ENCODE measurements at regions not wholly inside any gene's neighbourhood (a gene's known extent, or its start where the extent isn't known, plus 50 kb on each side); places are given as distances from the start of the nearest gene placed in this dataset.

DNA sequence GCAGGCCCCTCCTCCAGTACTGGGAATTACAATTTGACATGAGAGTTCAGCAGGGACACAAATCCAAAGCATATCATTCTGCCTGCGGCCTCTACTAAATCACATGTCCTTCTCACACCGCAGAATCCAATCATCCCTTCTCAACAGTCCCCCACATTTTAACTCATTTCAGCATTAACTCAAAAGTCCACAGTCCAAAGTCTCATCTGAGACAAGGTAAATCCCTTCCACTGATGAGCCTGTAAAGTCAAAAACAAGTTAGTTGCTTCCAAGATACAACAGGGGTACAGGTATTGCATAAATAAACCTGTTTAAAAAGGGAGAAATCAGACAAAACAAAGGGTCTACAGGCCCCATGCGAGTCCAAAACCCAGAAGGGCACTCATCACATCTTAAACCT, 64.0 kb downstream of the EBNA1BP2 start:
- no peaks in the 10 kb centered on the region for H3F3A ChIP-seq (ENCODE audit: insufficient read depth)
- 56 to 58% methylated on average over 3 of the region's 3 CpGs for WGBS, 2 experiments (ENCODE audit: low coverage in 1 of 2, low lambda C conversion rate in 2 of 2, missing lambda C conversion rate in 2 of 2)
- H3K9me2 ChIP-seq (ENCODE audit: insufficient read depth): no peaks in the 10 kb centered on the region
- H3K4me1 ChIP-seq (ENCODE audit: insufficient read depth): no peaks in the 10 kb centered on the region
- H3K4me3 ChIP-seq: no peak overlapping the region
- 0 out of 2 replicates have a peak, but pooled peaks cover 4% of the 10 kb centered on the region for H3K27me3 ChIP-seq (replicated peaks; ENCODE audit: insufficient read depth)
- H3K4me2 ChIP-seq (ENCODE audit: unreplicated experiment): no peak overlapping the region
- in situ Hi-C loops (cut with MboI): no loop called here
- no peak overlapping the region for H3K27ac ChIP-seq
- no peaks in the 10 kb centered on the region for H3K79me2 ChIP-seq (ENCODE audit: insufficient read depth)
- no peaks in the 10 kb centered on the region for H4K20me1 ChIP-seq (ENCODE audit: insufficient read depth)
- TF ChIP-seq EZH2phosphoT487 (IDR thresholded peaks at IDR 0.05; ENCODE audit: insufficient read depth, low read depth) (no peak), EZH2 (IDR thresholded peaks at IDR 0.05; ENCODE audit: insufficient read depth, poor library complexity, severe bottlenecking) (no peak)
- no peak for DNase-seq
- H3K36me3 ChIP-seq (ENCODE audit: low read depth): no peaks in the 10 kb centered on the region
- no peak overlapping the region for H2AFZ ChIP-seq
- no peaks in the 10 kb centered on the region for H3K9me3 ChIP-seq (ENCODE audit: low read depth)
- no peak overlapping the region for H3K9ac ChIP-seq

GRCh38 chr1:43107664-43108063, 64.4 kb downstream of the EBNA1BP2 start:
- Histone ChIP-seq H3K9me2 (ENCODE audit: insufficient read depth) (no peaks in the 10 kb centered on the region), H3K36me3 (ENCODE audit: low read depth) (no peaks in the 10 kb centered on the region), H4K20me1 (ENCODE audit: insufficient read depth) (no peaks in the 10 kb centered on the region), H3K27ac (no peak overlapping the region), H3F3A (ENCODE audit: insufficient read depth) (no peaks in the 10 kb centered on the region), H3K27me3 (replicated peaks; ENCODE audit: insufficient read depth) (0 out of 2 replicates have a peak, but pooled peaks cover 4% of the 10 kb centered on the region), H3K4me2 (ENCODE audit: unreplicated experiment) (no peak overlapping the region), H3K79me2 (ENCODE audit: insufficient read depth) (no peaks in the 10 kb centered on the region), H2AFZ (no peak overlapping the region), H3K4me3 (no peak overlapping the region), H3K9me3 (ENCODE audit: low read depth) (no peaks in the 10 kb centered on the region), H3K4me1 (ENCODE audit: insufficient read depth) (no peaks in the 10 kb centered on the region), H3K9ac (no peak overlapping the region)
- WGBS, 2 experiments (ENCODE audit: low coverage in 1 of 2, low lambda C conversion rate in 2 of 2, missing lambda C conversion rate in 2 of 2): 70 to 77% methylated on average over 14 to 19 of the region's 19 CpGs
- in situ Hi-C loops (cut with MboI): no loop called here
- DNase-seq: no peak
- TF ChIP-seq EZH2 (IDR thresholded peaks at IDR 0.05; ENCODE audit: insufficient read depth, poor library complexity, severe bottlenecking) (no peak), EZH2phosphoT487 (IDR thresholded peaks at IDR 0.05; ENCODE audit: insufficient read depth, low read depth) (no peak)

DNA sequence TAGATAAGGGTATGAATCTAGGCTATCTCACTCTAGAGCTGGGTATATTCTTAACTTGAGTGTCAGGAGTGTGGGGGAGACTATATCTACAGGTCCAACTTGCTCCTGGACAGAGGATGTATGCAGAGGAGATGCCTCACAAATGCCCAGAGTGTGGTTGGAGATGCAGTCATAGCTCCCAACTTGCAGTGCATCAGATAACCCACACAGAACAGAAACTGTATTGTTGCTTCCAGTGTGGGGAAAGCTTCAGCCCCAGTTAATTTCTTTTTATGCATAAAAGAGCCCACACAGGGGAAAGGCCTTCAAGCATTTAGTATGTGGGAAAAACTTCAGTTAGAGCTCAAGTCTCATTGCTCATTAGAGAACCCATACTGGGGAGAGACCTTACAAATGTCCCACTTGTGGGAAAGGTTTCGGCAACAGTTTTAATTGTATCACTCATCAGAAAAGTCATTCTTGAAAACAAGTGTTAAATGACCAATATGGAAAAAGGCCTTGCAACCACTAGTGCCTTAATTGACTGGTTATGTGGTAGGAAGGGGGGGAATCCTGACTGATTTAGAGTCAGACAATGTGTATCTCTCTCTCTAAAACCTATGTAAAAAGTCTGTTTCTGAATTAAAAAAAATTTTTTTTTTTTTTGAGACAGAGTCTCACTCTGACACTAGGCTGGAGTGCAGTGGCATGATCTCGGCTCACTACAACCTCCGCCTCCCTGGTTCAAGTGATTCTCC, 67.9 kb downstream of the EBNA1BP2 start:
- no peak overlapping the region for H3K9ac ChIP-seq
- H3K27ac ChIP-seq: no peak overlapping the region
- H3K4me2 ChIP-seq (ENCODE audit: unreplicated experiment): no peak overlapping the region
- in situ Hi-C loops (cut with MboI): no loop called here
- H3K4me3 ChIP-seq: no peak overlapping the region
- no peaks in the 10 kb centered on the region for H3K36me3 ChIP-seq (ENCODE audit: low read depth)
- H3F3A ChIP-seq (ENCODE audit: insufficient read depth): no peaks in the 10 kb centered on the region
- TF ChIP-seq EZH2 (IDR thresholded peaks at IDR 0.05; ENCODE audit: insufficient read depth, poor library complexity, severe bottlenecking) (no peak), EZH2phosphoT487 (IDR thresholded peaks at IDR 0.05; ENCODE audit: insufficient read depth, low read depth) (no peak)
- no peaks in the 10 kb centered on the region for H3K9me3 ChIP-seq (ENCODE audit: low read depth)
- H4K20me1 ChIP-seq (ENCODE audit: insufficient read depth): no peaks in the 10 kb centered on the region
- H3K4me1 ChIP-seq (ENCODE audit: insufficient read depth): no peaks in the 10 kb centered on the region
- WGBS, 2 experiments (ENCODE audit: low coverage in 1 of 2, low lambda C conversion rate in 2 of 2, missing lambda C conversion rate in 2 of 2): 60 to 67% methylated on average over 3 of the region's 3 CpGs
- DNase-seq: no peak
- H3K27me3 ChIP-seq (replicated peaks; ENCODE audit: insufficient read depth): no peaks in the 10 kb centered on the region; the same call in 1 of the 2 replicates
- no peaks in the 10 kb centered on the region for H3K79me2 ChIP-seq (ENCODE audit: insufficient read depth)
- no peaks in the 10 kb centered on the region for H3K9me2 ChIP-seq (ENCODE audit: insufficient read depth)
- H2AFZ ChIP-seq: no peak overlapping the region

DNA sequence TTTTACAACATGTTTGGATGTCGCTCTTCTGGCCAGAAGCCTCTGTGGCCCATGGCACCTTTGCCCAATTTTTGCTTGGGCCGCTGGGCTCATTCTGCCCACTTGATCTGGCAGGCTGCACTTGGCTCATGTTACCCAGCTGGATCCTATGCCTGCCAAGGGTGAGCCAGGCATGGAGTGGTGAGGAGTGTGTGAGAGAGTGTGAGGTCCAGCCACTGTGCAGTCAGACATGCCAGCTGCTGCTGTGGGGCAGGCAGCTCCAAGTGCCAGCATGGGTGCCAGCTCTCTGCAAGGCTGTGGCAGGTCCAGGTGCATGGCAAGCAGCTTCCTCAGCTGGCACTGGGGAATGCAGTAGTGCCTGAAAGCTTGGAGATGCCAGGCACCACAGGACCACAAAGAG, 71.0 kb downstream of the EBNA1BP2 start:
- Histone ChIP-seq H3K9ac (no peak overlapping the region), H3K4me1 (ENCODE audit: insufficient read depth) (no peaks in the 10 kb centered on the region), H3K9me2 (ENCODE audit: insufficient read depth) (no peaks in the 10 kb centered on the region), H3K27me3 (replicated peaks; ENCODE audit: insufficient read depth) (peaks cover 3% of the 10 kb centered on the region; the same call in 1 of the 2 replicates), H3F3A (ENCODE audit: insufficient read depth) (no peaks in the 10 kb centered on the region), H3K36me3 (ENCODE audit: low read depth) (no peaks in the 10 kb centered on the region), H2AFZ (no peak overlapping the region), H3K4me3 (no peak overlapping the region), H3K4me2 (ENCODE audit: unreplicated experiment) (no peak overlapping the region), H3K27ac (no peak overlapping the region), H4K20me1 (ENCODE audit: insufficient read depth) (no peaks in the 10 kb centered on the region), H3K9me3 (ENCODE audit: low read depth) (no peaks in the 10 kb centered on the region), H3K79me2 (ENCODE audit: insufficient read depth) (no peaks in the 10 kb centered on the region)
- in situ Hi-C loops (cut with MboI): no loop called here
- DNase-seq: no peak
- 3 to 6% methylated on average over 2 of the region's 2 CpGs for WGBS, 2 experiments (ENCODE audit: low coverage in 1 of 2, low lambda C conversion rate in 2 of 2, missing lambda C conversion rate in 2 of 2)
- TF ChIP-seq EZH2 (IDR thresholded peaks at IDR 0.05; ENCODE audit: insufficient read depth, poor library complexity, severe bottlenecking) (no peak), EZH2phosphoT487 (IDR thresholded peaks at IDR 0.05; ENCODE audit: insufficient read depth, low read depth) (no peak)
